Left lung (tissue), 4 donors: ENCODE measurements at regions not wholly inside any gene's neighbourhood (a gene's known extent, or its start where the extent isn't known, plus 50 kb on each side); places are given as distances from the start of the nearest gene placed in this dataset.

Experiments used
- ATAC-seq: fragments of 200-7000 bp; cut with Tn5 transposase; one replicate; pipeline ENCODE4 v1.9.1; 2020; ENCODE audit warnings: moderate library complexity
- DNase-seq, 4 donors: peaks; one replicate each; pipeline ENCODE4 v3.0.0-alpha.2; 2013 to 2020
- H3K27ac ChIP-seq, 2 donors: fragments of 200-600 bp; sonication (generic) in 1 of 2; one replicate each; pipeline versions ENCODE4 v1.5.0 to v1.8.0; 2020 to 2021
- H3K27me3 ChIP-seq, 2 donors: fragments of 200-600 bp; sonication (generic) in 1 of 2; one replicate each; pipeline versions ENCODE4 v1.5.0 to v1.8.0; 2020 to 2021
- H3K36me3 ChIP-seq, 2 donors: fragments of 200-600 bp; sonication (generic) in 1 of 2; one replicate each; pipeline versions ENCODE4 v1.5.0 to v1.8.0; 2020 to 2021
- H3K4me1 ChIP-seq, 2 donors: fragments of 200-600 bp; one replicate each; pipeline ENCODE4 v1.8.0; 2021
- H3K4me3 ChIP-seq, 2 donors: fragments of 200-600 bp; sonication (generic) in 1 of 2; one replicate each; pipeline versions ENCODE4 v1.5.0 to v1.8.0; 2020 to 2021; ENCODE audit warnings: mild to moderate bottlenecking in 1 of 2
- H3K9me3 ChIP-seq, 2 donors: fragments of 200-600 bp; sonication (generic) in 1 of 2; one replicate each; pipeline versions ENCODE4 v1.5.0 to v1.8.0; 2020 to 2021
- intact Hi-C, 2 donors: fragments of 100-400 bp; cut with DNase I; formaldehyde crosslinking; loops; one replicate each; pipeline versions ENCODE4 v1.11.2 to v1.14.2; 2022
- TF ChIP-seq, protein P1 (sequence below), 2 donors: fragments of 200-600 bp; sonication (generic) in 1 of 2; IDR thresholded peaks; one replicate each; pipeline versions ENCODE4 v1.5.0 to v1.8.0; 2021; ENCODE audit warnings: antibody characterized with exemption in 2 of 2
- donor health status: DM: no; HTN: yes; CAD: no.
- donor health status: DM: no; HTN: no; CAD: no.

DNA sequence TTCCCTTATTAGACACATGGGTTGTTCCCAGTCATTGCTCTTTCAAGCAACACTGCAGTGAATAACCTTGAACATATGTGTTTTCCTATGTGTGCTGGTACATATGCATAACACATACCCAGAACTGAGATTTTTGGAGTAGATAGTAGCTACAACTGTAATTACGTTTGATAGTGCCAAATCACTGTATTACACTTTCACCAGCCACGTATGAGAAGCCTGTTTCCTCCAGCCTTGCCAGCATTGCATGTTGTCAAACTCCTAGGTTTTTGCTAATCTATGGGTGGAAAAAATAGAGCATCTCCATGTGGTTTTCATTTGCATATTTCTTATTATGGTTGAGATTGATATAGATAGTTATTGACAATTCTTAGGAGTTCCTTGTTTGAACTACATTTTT lies 56.5 kb upstream of the ACSL3 start:
- no peaks in the 10 kb centered on the region for H3K27me3 ChIP-seq
- DNase-seq (no peak), ATAC-seq (no peak)
- peaks cover 7 to 23% of the 10 kb centered on the region in 2 donors for H3K4me1 ChIP-seq
- H3K36me3 ChIP-seq, result no peaks in the 10 kb centered on the region
- H3K4me3 ChIP-seq, result no peak overlapping the region
- no peak overlapping the region for H3K27ac ChIP-seq
- TF ChIP-seq, protein P1, sequence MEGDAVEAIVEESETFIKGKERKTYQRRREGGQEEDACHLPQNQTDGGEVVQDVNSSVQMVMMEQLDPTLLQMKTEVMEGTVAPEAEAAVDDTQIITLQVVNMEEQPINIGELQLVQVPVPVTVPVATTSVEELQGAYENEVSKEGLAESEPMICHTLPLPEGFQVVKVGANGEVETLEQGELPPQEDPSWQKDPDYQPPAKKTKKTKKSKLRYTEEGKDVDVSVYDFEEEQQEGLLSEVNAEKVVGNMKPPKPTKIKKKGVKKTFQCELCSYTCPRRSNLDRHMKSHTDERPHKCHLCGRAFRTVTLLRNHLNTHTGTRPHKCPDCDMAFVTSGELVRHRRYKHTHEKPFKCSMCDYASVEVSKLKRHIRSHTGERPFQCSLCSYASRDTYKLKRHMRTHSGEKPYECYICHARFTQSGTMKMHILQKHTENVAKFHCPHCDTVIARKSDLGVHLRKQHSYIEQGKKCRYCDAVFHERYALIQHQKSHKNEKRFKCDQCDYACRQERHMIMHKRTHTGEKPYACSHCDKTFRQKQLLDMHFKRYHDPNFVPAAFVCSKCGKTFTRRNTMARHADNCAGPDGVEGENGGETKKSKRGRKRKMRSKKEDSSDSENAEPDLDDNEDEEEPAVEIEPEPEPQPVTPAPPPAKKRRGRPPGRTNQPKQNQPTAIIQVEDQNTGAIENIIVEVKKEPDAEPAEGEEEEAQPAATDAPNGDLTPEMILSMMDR (IDR thresholded peaks at IDR 0.05), result no peak
- no peaks in the 10 kb centered on the region for H3K9me3 ChIP-seq
- intact Hi-C loops, result no loop called here

DNA sequence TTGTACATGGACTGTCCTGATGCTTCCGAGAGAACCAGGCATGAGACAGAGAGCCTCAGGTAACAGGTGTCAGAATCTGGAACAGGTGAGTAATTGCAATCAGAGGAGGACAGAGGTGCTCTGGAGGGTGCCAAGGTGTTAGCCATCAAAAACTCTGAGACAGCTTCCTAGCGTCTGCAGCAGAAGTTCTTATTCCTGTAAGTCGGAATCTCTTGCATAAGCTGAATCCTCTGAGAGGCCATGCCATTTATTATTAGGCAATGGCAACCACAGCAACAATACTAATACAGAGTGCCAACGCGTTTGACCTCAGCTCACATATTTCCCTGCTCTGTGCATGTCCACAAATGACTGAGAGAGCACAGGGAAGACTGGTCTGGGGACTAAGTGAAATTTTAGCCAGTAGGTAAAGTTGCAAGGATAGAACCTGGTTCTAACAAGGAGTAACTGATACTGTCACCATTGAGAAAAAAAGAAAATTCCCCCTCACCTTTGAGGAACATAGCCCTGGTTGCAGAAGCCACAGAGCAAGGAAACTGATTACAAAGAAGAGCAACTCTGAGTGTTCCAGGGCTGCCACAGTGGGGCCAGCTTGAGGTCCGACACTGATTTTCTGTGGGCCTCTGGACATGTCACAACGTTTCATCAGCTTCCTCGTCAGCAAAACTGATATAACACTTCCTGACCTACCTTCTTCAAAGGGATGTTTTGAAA lies 55.1 kb upstream of the ACSL3 start:
- Histone ChIP-seq H3K36me3 (no peaks in the 10 kb centered on the region), H3K9me3 (no peaks in the 10 kb centered on the region), H3K4me1 (peaks cover 7 to 23% of the 10 kb centered on the region in 2 donors), H3K27ac (peak overlapping the region; percentile 15 to 87), H3K27me3 (no peaks in the 10 kb centered on the region), H3K4me3 (no peak overlapping the region)
- TF ChIP-seq, protein P1 (IDR thresholded peaks at IDR 0.05), result no peak
- intact Hi-C loops, result no loop called here
- DNase-seq, result no peak
- peak; percentile 68 for ATAC-seq

DNA sequence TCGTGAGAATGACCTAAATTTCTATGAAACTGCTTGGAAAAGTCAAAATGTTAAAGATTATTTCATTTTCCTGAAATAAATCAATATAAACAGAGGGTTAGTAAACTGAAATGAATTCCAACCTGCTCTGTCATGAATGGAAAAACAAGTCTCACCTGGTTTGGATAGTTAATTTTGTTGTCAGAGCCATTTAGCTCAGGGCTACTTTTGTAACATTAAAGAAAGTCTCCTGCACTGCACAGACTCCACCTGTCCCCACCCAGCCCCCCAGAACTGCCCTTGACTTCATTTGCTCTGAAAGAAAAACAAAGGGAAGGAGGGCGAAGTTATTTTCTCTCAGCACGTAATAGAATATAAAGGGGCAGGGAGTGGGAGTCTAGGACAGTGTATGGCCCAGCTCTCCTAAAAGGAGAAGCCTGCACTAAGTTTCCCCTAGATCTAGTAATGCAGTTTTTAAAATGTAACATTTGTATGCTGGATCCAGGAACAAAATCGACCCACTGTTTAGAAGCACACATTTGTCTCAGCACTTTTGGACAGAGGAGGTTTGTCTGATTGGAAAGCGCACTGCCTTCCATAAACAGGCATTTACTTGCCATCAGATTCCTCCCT lies 54.2 kb upstream of the ACSL3 start:
- H3K36me3 ChIP-seq, result no peaks in the 10 kb centered on the region
- intact Hi-C loops, result no loop called here
- no peak for DNase-seq
- H3K9me3 ChIP-seq, result no peaks in the 10 kb centered on the region
- no peaks in the 10 kb centered on the region for H3K27me3 ChIP-seq
- TF ChIP-seq, protein P1 (IDR thresholded peaks at IDR 0.05), result no peak
- peak overlapping the region in 1 of 2 donors; percentile 87 for H3K27ac ChIP-seq
- no peak for ATAC-seq
- H3K4me3 ChIP-seq, result no peak overlapping the region
- peaks cover 7 to 23% of the 10 kb centered on the region in 2 donors for H3K4me1 ChIP-seq

DNA sequence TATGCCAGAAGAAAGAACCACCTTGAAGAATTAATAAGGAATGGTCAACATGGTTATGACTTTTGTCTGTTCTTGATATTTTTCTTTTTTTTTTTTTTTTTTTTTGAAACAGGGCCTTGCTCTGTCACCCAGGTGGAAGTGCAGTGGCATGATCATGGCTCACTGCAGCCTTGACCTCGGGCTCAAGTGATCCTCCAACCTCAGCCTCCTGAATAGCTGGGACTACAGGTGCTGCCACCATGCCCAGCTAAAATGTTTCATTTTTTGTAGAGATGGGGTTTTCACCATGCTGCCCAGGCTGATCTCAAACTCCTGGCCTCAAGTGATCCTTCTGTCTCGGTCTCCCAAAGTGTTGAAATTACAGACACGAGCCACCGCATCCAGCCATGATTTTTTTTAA lies 53.4 kb upstream of the ACSL3 start:
- Histone ChIP-seq H3K9me3 (no peaks in the 10 kb centered on the region), H3K27me3 (no peaks in the 10 kb centered on the region), H3K4me3 (no peak overlapping the region), H3K36me3 (no peaks in the 10 kb centered on the region), H3K27ac (no peak overlapping the region), H3K4me1 (peaks cover 7 to 23% of the 10 kb centered on the region in 2 donors)
- ATAC-seq (no peak), DNase-seq (no peak)
- intact Hi-C loops, result no loop called here
- TF ChIP-seq, protein P1 (IDR thresholded peaks at IDR 0.05), result no peak

DNA sequence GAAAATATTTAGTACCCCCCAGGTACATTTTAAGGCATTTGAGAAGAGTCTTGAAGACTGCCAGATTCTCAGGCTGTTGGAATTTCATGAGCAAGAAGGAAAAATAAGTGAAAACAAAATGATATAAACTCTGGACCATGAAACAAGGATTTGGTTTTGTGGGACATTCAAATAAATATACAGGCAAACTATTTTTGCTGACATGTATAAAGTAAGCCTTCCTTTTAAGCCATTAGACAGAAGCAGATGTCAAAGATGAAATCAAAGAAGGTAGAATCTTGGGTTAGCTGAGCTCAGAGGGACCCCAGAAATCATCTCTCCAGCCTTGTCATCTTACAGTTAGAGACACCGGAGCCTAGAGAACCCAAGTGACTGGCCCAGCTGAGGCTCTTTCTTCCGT lies 51.3 kb upstream of the ACSL3 start:
- Histone ChIP-seq H3K4me3 (no peak overlapping the region), H3K27ac (no peak overlapping the region), H3K27me3 (no peaks in the 10 kb centered on the region), H3K36me3 (no peaks in the 10 kb centered on the region), H3K9me3 (no peaks in the 10 kb centered on the region), H3K4me1 (peaks cover 7 to 23% of the 10 kb centered on the region in 2 donors)
- DNase-seq, result no peak
- TF ChIP-seq, protein P1 (IDR thresholded peaks at IDR 0.05), result no peak
- no peak for ATAC-seq
- intact Hi-C loops, result no loop called here
